Renal cortex interstitium (tissue), 11 donors: ENCODE measurements at regions not wholly inside any gene's neighbourhood (a gene's known extent, or its start where the extent isn't known, plus 50 kb on each side); places are given as distances from the start of the nearest gene placed in this dataset.
A peak's percentile ranks its signal among the peaks of the same experiment; 100 is the strongest.
"Not testable (repeated sequence)": the region's sequence is repeated elsewhere in the genome, so short reads cannot be mapped to it uniquely, and the experiment has no call there.

Experiments used
- DNase-seq, 11 donors: peaks; one replicate each; pipeline ENCODE4 v3.0.0-alpha.2; 2013; ENCODE audit warnings: low read depth in 9 of 11, low spot score in 4 of 11; ENCODE audit errors: extremely low read depth in 1 of 11

DNA sequence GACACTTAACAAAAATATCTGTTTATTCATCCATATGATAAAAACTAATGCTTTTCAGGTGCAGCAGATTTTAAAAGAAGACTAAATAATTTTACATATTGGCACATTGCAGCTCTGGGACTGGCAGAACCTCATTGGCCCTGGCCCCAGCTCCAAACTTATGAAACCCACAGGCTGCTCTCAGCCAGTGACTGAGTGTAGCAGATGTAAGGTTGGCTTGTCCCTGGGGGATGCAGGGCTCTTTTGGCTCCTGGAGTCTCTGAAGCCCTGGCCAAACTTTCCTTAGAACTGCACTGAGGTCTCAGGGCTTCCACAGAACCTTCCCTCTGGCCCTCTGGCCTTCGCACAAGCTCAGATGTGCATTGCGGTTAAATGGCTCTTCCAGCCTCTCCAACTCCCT, 725.0 kb upstream of the SOX11 start:
- DNase-seq = no peak

DNA sequence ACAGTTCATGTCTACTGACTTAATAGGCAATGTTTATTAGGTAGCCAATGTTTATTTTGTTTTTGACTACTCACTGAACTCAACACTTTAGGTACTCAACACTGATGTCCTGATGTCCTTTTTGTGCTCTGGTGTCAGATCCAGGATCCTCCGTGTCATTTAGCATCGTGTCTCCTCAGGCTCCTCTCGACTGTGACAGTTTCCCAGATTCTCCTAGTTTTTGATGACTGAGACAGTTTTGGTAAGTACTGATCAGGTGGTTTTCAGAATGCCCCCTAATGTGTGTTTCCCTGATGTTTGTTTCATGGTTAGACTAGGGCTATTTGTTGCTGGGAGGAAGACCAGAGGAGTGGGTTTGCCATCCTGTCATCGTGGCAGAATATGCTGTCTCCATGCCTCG, 719.7 kb upstream of the SOX11 start:
- DNase-seq = no peak

DNA sequence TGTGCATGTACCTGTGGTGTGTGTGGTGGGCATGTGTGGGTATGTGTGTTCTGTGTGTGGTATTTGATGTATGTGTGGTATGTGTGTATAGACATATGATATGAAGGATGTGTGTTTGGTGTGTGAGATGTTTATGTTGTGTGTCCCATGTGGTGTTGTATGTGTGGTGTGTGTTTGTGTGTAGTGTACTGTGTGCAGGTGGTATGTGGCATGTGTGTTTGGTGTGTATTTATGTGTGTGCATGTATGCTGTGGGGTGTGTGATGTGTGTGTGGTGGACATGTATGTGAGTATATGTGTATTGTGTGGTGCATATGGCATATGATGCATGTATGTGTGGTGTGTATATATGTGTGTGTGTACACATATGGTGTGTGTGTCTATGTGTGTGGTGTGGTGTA, 718.8 kb upstream of the SOX11 start:
- DNase-seq = no peak

DNA sequence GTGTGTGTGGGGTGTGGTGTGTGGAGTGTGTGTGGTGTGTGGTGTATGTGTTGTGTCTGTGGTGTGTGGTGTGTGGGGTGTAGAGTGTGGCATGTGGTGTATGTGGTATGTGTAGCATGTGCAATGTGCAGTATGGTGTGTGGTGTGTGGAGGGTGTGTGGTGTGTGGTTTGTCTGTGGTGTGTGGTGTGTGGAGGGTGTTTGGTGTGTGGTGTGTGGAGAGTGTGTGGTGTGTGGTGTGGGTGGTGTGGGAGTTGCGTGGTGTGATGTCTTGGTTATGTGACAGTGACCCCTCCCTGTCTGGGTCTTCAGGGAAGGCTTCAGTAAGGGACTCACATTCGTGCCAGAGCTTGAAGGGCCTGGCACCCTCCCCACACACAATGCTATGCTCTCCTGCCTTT, 718.2 kb upstream of the SOX11 start:
- DNase-seq = no peak

DNA sequence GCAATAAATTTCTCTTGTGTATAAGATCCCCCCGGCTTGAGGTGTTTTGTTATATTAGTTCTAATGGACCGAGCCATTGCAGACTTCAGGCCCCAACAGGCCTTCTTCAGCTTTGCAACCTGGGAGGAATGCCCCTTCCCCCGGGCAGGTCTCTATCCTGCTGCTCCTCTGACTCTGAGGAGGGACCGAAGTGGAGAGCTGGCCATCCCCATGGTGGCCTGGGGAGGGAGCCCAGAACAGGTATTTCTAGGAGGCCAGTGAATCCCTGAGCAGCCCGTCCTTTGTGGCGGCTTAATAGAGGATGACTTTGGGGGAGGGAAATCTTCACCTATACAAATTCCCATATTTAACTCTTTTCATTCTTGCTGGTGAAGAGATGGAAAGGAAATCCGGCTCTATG, 715.8 kb upstream of the SOX11 start:
- DNase-seq = no peak

DNA sequence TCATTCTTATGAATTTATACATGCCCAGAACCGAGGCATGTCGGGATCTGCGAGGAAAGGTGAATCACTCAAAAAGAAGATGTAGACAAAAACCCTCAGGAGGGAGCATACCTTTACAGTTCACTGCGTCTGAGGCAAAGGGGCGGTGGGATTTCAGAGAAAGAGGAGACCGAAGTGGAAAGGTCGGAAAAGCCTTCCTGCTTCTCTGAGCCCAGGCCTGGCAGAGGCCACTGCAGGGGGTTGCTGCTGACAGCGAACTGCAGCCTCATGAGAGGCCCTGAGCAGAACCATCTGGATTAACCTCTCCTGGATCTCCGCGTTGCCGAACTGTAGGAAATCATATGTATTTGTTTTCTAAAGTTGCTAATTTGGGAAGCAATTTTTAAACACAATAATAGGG, 713.1 kb upstream of the SOX11 start:
- peak in 2 of 11 donors; percentile 12 to 21 for DNase-seq

DNA sequence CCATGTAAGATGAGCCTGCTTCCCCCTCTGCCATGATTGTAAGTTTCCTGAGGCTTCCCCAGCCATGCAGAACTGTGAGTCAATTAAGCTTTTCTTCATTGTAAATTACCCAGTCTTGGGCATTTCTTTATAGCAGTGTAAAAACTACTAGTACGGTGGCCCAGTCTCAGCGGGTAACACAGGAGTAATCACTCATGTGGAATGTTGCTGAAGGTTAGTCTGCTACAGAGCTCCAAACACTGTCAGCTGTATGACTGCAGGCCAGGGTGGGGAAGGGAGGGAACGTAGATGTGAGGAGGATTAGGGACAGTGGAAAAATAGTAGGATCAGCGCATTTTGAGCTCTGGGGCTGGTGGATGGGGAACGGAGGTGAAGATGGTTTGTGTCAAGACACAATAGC, 711.2 kb upstream of the SOX11 start:
- no peak for DNase-seq

DNA sequence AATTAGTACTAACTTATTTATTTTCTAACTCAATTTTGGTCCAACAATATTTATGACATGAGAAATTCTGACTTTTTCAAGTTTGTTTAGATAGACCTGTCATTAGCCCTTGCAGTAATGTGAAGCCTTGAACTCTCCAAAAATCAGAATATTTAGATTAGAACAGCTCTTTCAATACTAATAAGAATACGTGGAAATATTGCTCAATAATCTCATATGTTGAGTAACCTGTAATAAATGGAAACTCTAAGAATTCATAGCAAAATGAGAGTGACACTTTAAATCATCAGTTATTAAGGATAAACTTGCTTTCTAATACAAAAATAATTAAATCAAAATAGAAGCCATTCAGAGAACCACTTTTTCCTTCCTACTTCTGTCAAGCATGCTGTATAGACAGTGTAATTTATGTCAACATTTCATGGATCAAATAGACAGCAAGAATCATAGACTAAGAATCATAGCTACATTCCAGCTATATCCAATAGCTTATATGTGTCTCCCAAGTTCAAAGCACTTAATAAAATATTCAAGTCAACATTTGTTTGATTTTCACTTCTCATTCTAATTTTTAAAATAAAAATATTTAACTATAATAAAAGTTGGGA, 710.3 kb upstream of the SOX11 start:
- no peak for DNase-seq

DNA sequence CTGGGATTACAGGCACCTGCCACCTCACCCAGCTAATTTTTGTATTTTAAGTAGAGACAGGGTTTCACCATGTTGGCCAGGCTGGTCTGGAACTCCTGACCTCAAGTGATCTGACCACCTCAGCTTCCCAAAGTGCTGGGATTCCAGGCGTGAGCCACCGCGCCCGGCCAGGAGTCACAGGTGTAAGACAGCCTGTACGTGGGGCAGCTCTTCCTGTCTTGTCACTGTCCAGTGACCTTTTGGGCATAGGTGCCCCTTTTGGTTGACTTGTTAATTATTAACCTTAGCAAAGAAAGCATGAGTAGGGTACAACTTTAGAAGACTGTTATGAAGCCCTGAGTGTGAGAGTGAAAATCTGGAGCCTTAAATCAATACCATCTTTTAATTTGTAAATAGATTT, 703.7 kb upstream of the SOX11 start:
- DNase-seq = not testable (repeated sequence)

DNA sequence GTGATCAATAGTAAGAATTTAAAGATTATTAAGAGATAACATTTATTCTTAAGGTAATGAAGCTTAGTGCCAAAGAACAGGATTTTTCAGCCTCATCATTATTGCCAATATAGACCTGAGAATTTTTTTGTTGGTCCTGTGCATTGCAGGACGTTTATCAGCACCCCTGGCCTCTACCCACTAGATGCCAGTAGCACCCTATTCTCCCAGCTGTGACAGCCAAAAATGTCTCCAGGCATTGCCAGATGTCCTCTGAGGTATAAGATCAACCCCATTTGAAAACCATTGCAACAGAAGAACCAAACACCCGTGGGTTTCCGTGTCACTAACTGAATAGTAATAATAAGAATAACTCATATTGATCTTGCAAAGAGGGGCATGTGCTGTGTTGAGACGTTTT, 700.0 kb upstream of the SOX11 start:
- DNase-seq = no peak

DNA sequence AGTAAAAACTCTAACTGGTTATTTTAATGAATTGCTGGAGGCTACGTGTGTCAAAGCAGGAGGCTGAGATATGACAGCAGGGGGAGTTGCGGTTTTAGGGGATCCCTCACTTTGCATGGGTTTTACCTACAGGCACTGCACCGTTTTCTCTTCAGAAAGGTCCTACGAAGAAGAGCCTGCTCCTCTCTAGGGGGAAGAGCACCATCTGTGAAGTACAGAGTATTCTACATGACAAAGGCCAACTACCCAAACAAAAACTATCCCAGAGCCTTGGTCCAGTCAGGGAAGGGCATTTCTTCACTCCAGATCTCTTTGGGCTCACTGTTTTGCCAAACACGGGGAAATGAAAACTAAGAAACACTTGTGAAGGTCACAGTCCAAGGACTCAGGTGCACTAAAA, 696.7 kb upstream of the SOX11 start:
- no peak for DNase-seq

DNA sequence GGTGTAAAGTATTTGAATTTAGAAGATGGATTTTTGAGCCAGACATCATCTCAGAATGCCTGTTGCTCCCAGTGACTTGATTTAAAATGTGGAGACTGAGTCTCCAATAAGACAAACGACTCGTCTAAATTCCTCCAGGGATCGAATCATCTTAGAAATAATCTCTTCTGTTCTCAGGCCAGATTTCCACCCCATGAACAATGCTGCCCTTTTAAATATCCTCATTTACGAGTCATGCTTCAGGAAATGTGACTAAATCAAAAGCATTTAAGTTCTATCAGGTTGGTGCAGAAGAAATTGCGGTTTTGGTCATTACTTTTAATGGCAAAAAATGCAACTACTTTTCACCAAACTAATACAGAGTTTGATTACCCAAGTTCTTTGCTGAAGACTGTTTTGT, 684.6 kb upstream of the SOX11 start:
- DNase-seq = no peak

DNA sequence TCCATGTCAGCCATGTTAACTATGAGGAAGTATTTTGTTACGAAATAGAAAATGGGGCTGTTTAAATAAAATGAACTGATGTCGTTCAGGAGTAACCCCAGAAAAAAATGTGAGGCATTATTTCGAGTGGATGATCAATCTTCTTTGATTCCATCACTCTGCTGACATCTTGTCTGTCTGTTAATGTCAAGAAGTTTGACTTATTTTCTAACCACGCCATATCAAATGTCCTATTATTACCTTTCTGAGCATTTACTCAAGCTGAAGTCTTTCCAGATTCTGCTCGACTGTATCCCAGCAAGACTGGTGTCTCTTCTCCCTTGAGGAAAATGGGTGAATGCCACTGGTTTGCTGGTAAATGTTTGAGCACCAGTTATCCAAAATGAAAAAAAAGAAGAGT, 672.9 kb upstream of the SOX11 start:
- no peak for DNase-seq

DNA sequence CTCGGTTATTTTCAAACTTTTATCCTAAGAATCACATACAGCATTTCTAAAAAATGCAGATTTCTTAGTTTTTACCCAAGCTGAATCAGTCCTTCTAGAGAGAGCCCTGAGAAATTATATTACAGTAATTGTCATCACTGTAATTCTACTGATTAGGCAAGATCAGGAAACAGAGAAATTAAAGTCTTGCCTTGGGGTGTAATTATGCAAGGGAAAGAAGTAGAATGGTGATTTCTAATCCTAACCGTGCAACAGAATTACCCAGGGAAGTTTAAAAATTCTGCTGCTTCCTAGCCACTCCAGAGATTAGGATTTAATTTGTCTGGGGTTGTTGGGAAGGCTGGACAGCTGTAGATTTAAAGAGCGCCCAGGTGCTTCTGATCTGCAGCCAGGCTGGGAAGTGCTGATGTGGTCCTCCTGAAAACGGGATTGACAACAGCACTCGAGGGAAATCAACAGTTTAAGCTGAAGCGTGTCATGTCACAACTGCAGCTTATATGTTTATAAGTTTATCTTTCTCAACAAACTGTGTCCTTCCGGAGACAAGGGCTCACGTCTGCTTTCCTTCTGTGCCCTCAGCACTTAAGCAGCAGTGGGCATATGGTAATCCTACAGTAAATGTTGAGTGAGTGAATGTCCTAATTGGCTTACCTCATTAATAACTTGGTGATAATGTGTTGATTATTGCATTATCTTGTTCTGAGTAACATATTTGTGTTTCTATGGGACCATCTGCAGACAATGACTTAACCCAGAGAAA, 671.9 kb upstream of the SOX11 start:
- DNase-seq = no peak

DNA sequence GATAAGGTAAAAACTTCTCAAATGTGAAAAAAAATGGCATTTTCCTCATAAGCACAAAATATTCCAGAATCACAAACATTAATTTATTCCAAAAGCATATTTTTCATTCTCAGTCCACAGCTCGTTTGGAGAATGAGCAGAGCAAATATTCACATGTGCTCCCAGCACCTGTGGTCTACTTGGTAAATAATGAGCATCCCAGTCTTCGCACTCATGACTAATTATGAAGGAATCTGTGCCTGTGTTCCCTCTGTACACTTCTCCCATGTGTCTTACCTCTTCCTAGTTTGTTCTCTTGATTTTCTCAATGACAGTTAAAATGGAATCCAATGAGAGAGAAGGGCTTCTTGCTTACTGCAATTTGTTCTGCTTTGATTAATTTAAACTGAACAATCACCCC, 671.0 kb upstream of the SOX11 start:
- no peak for DNase-seq

DNA sequence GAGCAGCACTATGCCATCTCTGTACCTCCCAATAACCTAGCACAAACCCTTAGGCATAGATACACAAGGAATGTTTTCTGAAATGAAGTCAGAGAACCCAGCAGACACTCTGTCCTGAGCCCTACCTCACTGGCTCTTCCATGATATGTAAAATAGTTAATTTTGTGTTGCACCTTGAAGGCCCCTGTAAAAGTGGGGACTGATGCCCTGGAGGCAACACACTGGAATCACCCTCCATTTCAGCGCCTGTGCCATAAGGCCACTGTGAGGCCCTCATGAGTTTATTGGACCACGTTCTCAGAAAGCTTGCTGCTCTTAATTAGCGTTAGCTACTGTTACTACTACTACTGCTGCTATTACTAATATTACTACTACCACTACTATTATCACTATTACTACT, 670.1 kb upstream of the SOX11 start:
- no peak for DNase-seq

DNA sequence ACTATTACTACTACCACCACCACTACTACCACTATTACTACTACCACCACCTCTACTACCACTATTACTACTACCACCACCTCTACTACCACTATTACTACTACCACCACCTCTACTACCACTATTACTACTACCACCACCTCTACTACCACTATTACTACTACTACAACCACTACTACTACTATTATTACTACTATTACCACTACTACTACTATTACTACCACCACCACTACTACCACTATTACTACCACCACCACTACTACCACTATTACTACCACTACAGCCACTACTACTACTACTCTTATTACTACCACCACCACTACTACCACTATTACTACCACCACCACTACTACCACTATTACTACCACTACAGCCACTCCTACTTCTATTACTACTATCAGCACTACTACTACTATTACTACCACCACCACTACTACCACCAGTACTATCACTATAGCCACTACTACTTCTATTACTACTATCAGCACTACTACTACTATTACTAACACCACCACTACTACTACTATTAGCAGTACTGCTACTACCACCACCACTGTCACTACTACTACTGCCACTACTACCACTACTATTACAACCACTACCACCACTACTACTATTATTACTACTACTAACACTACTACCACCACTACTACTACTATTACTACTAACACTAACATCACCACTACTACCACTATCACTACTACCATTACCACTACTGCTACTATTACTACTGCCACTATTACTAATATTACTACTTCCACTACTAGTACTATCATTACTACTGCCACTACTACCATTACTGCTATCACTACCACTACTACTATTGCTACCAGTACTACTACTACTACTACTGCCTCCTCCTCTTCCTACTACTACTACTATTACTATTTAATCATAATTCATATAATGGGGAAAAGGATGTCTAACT, 669.2 kb upstream of the SOX11 start:
- not testable (repeated sequence) for DNase-seq

DNA sequence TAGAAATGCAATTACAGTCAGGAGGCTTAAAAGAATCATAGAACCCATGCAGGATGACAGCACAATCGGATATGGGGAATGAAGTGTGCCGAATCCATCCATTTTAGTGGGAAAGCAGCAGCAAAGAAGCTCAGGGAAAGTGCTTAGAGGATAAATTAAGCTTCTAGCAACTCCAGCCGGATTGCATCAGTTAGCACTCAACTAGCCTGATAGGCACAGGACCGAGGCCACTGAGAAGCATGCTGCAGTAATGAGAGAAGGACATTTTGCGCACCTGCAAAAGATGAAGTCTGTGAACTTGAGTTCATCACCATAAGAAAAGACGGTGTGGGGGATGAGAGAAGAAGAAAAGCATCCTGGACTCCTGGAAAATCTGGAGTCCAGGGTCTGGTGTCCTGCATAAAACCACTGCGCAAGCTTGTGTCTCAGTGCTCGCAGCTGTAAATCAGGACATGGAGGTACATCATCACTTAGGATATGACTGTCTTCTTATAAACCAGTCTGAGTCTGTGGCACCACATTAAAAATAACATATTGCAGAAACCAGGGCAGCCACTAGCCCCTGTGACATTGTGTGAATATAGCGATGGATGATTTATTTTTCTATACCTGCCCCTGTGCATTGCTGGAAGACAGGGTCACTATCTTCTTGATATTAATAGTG, 665.5 kb upstream of the SOX11 start:
- DNase-seq = no peak

DNA sequence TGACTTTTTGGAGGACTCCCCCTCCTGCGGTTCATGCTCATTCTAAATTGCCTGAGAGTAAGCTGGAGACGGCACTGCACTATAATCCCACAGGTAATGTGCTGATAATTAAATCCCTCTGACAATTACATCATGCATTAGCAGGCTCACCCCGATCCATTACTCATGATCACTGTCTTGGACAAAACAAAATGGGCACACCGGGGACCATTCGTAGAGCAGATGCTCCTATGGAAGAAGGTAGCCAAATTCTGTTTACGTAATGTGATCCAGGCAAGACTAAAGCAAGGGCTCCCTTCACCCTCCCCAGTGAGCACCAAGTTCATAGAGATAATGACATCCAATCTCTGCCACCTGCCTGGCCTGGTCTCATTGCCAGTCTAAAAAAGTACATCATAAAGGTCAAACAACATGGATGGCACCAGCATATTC, 657.1 kb upstream of the SOX11 start:
- DNase-seq = no peak

DNA sequence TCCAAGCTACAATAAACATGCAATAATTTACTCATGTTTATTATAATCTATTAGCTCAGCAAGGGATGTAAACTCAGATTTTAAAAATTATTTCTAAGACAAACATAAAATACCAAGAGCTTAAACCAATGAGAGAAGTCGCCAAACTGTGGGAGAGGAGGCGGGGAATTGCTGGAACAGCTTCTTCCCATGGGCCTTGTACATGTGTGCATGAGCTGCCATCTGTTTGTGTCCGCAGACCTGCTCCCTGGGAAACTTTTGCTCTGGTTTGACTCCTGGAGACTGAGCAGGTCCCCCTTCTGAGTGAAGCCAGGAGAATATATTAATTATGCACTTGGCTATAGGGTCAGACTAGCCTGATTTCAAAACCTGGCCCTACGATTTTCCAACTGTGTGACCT, 655.9 kb upstream of the SOX11 start:
- no peak for DNase-seq
